NB4 (cell line): ENCODE measurements at regions not wholly inside any gene's neighbourhood (a gene's known extent, or its start where the extent isn't known, plus 50 kb on each side); places are given as distances from the start of the nearest gene placed in this dataset.
"Not testable (repeated sequence)": the region's sequence is repeated elsewhere in the genome, so short reads cannot be mapped to it uniquely, and the experiment has no call there.

Source experiments
- DNase-seq: peaks from one replicate; pipeline ENCODE4 v3.0.0; 2010; ENCODE audit warnings: low read depth
- H3K4me3 ChIP-seq: one replicate; pipeline ENCODE4 v1.5.1; 2011; ENCODE audit warnings: mild to moderate bottlenecking, low read depth, low read length, moderate library complexity
- CTCF ChIP-seq: IDR thresholded peaks from one replicate; pipeline ENCODE4 v1.5.1; 2012; ENCODE audit warnings: low read depth, low read length
- MAX ChIP-seq: IDR thresholded peaks from 2 replicates; pipeline ENCODE4 v1.6.1; 2011; ENCODE audit warnings: low read depth, low read length
- MYC ChIP-seq: IDR thresholded peaks from 2 replicates; pipeline ENCODE4 v1.6.1; 2011; ENCODE audit warnings: low read depth, low read length
- POLR2A ChIP-seq: IDR thresholded peaks from 2 replicates; pipeline ENCODE4 v1.6.1; 2011; ENCODE audit warnings: mild to moderate bottlenecking; ENCODE audit not compliant: insufficient read length; ENCODE audit errors: extremely low read depth

- no peak for DNase-seq
- no peak for TF ChIP-seq POLR2A
- no peak for TF ChIP-seq MYC
- TF ChIP-seq MAX = no peak
- TF ChIP-seq CTCF = no peak
These were observed 661.7 kb upstream of the RAG2 start for GRCh38 chr11:37259734-37260133.

GRCh38 chr11:37248145-37248544 lies 650.1 kb upstream of the RAG2 start:
- no peak overlapping the region for H3K4me3 ChIP-seq
- no peak for DNase-seq
- TF ChIP-seq MAX (no peak), CTCF (no peak), POLR2A (no peak), MYC (no peak)

More at GRCh38 chr11:37259734-37260133, 661.7 kb upstream of the RAG2 start:
- H3K4me3 ChIP-seq = no peak overlapping the region

- not testable (repeated sequence) for DNase-seq, H3K4me3 ChIP-seq
These were observed 648.1 kb upstream of the RAG2 start for GRCh38 chr11:37246092-37246491.

GRCh38 chr11:37230865-37231264 lies 632.8 kb upstream of the RAG2 start:
- TF ChIP-seq CTCF (peak; percentile 7), MYC (no peak), POLR2A (no peak), MAX (no peak)
- H3K4me3 ChIP-seq = no peak overlapping the region
- no peak for DNase-seq

GRCh38 chr11:37223962-37224361 lies 625.9 kb upstream of the RAG2 start:
- no peak overlapping the region for H3K4me3 ChIP-seq
- no peak for DNase-seq
- no peak for TF ChIP-seq MAX
- no peak for TF ChIP-seq POLR2A
- no peak for TF ChIP-seq MYC

GRCh38 chr11:37203006-37203405 lies 605.0 kb upstream of the RAG2 start:
- DNase-seq = no peak
- no peak for TF ChIP-seq POLR2A
- TF ChIP-seq MAX = no peak
- TF ChIP-seq MYC = no peak
- no peak for TF ChIP-seq CTCF
- H3K4me3 ChIP-seq = no peak overlapping the region

GRCh38 chr11:37199082-37199481 lies 601.0 kb upstream of the RAG2 start:
- no peak overlapping the region for H3K4me3 ChIP-seq
- DNase-seq = no peak
- no peak for TF ChIP-seq POLR2A
- TF ChIP-seq CTCF = no peak
- TF ChIP-seq MYC = no peak
- no peak for TF ChIP-seq MAX
